Peyer's patch (tissue), 4 donors: ENCODE measurements at regions not wholly inside any gene's neighbourhood (a gene's known extent, or its start where the extent isn't known, plus 50 kb on each side); places are given as distances from the start of the nearest gene placed in this dataset.

Experiments
- CTCF ChIP-seq, 6 experiments: fragments of 450-650 bp in 4 of 6; fragments of 200-600 bp in 2 of 6; sonication (generic) in 1 of 6; IDR thresholded peaks; one replicate each; pipeline ENCODE4 v1.5.1; 2017 to 2019; ENCODE audit warnings: antibody characterized with exemption in 6 of 6, mild to moderate bottlenecking in 3 of 6, moderate library complexity in 1 of 6
- POLR2A ChIP-seq, 2 donors: fragments of 450-650 bp; IDR thresholded peaks; one replicate each; pipeline ENCODE4 v1.5.1; 2017; ENCODE audit warnings: antibody characterized with exemption in 2 of 2, mild to moderate bottlenecking in 2 of 2, moderate library complexity in 2 of 2

DNA sequence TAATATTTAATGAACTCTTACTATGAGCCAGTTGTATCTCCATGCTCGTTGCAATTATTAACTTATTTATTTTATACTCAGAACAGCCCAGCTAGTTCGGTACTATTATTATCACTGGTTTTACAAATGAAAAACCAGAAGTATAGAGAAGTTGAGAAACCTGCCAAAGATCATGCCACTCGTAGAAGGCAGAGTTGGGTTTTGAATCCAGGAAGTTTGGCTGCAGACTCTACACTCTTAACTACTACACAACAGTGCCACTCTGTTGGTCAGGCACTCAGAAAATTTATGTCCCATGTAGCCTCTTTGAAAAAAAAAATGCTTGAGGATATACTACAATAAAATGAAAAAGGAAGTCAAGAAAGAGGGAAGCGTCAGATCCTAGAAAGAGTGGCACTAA is 71.5 kb upstream of the ARID2 start:
- TF ChIP-seq POLR2A (IDR thresholded peaks at IDR 0.05): no peak
- no peak for TF ChIP-seq CTCF (IDR thresholded peaks at IDR 0.05)
